Ishikawa (cell line): ENCODE measurements at regions not wholly inside any gene's neighbourhood (a gene's known extent, or its start where the extent isn't known, plus 50 kb on each side); places are given as distances from the start of the nearest gene placed in this dataset.

ENCODE experiments used
- CREB1 ChIP-seq: IDR thresholded peaks from 2 replicates; pipeline ENCODE4 v1.6.1; 2012; ENCODE audit warnings: low read depth
- TAF1 ChIP-seq: IDR thresholded peaks from 2 replicates; pipeline ENCODE4 v1.6.1; 2012; ENCODE audit warnings: low read depth, mild to moderate bottlenecking
- YY1 ChIP-seq: IDR thresholded peaks from 2 replicates; pipeline ENCODE4 v1.6.1; 2012; ENCODE audit warnings: low read depth

DNA sequence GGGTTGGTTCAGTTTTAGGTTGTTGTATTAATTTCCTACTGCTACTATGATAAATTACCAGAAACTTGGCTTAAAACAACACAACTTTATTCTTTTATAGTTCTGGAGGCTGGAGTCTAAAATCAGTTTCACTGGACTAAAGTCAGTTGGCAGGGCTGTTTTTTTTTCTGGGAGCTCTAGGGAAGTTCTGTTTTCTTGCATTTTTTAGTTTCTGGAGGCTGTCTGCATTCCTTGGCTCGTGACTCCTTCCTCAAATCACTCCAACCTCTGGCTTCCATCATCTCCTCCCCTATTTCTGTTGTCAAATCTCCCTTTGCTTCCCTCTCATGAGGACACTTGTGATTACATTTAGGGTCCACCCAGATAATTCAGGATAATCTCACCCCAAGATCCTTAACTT lies 51.3 kb upstream of the SUB1 start:
- no peak for TF ChIP-seq CREB1
- no peak for TF ChIP-seq TAF1
- TF ChIP-seq YY1: no peak
